Gastrocnemius medialis (tissue), 4 donors: ENCODE measurements at regions not wholly inside any gene's neighbourhood (a gene's known extent, or its start where the extent isn't known, plus 50 kb on each side); places are given as distances from the start of the nearest gene placed in this dataset.
"Not testable (repeated sequence)": the region's sequence is repeated elsewhere in the genome, so short reads cannot be mapped to it uniquely, and the experiment has no call there.

ENCODE experiments used
- ATAC-seq, 2 donors: fragments of 150-250 bp; one replicate each; pipeline ENCODE4 v1.9.1; 2016
- DNase-seq, 2 donors: peaks; one replicate each; pipeline ENCODE4 v3.0.0-alpha.2; 2019
- H3K27ac ChIP-seq, 4 donors: fragments of 200-600 bp; sonication (generic); 1 replicate in 1 of 4; 2 replicates in 3 of 4; pipeline ENCODE4 v1.5.1; 2016 to 2018; ENCODE audit warnings: mild to moderate bottlenecking in 2 of 4, moderate library complexity in 1 of 4
- H3K27me3 ChIP-seq, 3 donors: fragments of 200-600 bp; sonication (generic) in 2 of 3; 1 replicate in 1 of 3; 2 replicates in 2 of 3; pipeline versions ENCODE4 v1.5.1 to v1.6.0; 2016 to 2019; ENCODE audit warnings: mild to moderate bottlenecking in 1 of 3, moderate library complexity in 1 of 3
- H3K36me3 ChIP-seq, 2 donors: fragments of 200-600 bp; sonication (generic) in 1 of 2; one replicate each; pipeline ENCODE4 v1.5.1; 2017 to 2018
- H3K4me1 ChIP-seq, 2 donors: fragments of 200-600 bp; sonication (generic) in 1 of 2; one replicate each; pipeline ENCODE4 v1.5.1; 2016 to 2017; ENCODE audit warnings: mild to moderate bottlenecking in 2 of 2
- H3K4me3 ChIP-seq, 4 donors: fragments of 200-600 bp; sonication (generic) in 3 of 4; 1 replicate in 1 of 4; 2 replicates in 3 of 4; pipeline ENCODE4 v1.5.1; 2016 to 2019; ENCODE audit warnings: mild to moderate bottlenecking in 2 of 4
- H3K9me3 ChIP-seq, 3 donors: fragments of 200-600 bp; sonication (generic) in 2 of 3; 1 replicate in 1 of 3; 2 replicates in 2 of 3; pipeline ENCODE4 v1.5.1; 2016 to 2019
- POLR2A ChIP-seq, 2 donors: fragments of 450-650 bp; IDR thresholded peaks; one replicate each; pipeline ENCODE4 v1.6.1; 2017; ENCODE audit warnings: antibody characterized with exemption in 2 of 2, mild to moderate bottlenecking in 2 of 2, moderate library complexity in 2 of 2
- in situ Hi-C, 4 donors: fragments of 200-750 bp; cut with MboI; loops; one replicate each; pipeline versions ENCODE4 v1.15.0 to v1.8.0; 2017; ENCODE audit warnings: low sequenced_read_pairs in 4 of 4
- intact Hi-C: fragments of 100-400 bp; cut with DNase I; formaldehyde crosslinking; loops from one replicate; pipeline ENCODE4 v1.15.1; 2023; ENCODE audit warnings: low total_unique reads
- TF ChIP-seq, protein P1 (sequence below), 5 experiments: fragments of 450-650 bp in 3 of 5; fragments of 200-600 bp in 2 of 5; sonication (generic) in 2 of 5; IDR thresholded peaks in 4 of 5; conservative IDR thresholded peaks in 1 of 5; 1 replicate in 4 of 5; 2 replicates in 1 of 5; pipeline ENCODE4 v1.5.1; 2016 to 2019; ENCODE audit warnings: antibody characterized with exemption in 5 of 5, mild to moderate bottlenecking in 3 of 5, moderate library complexity in 3 of 5

DNA sequence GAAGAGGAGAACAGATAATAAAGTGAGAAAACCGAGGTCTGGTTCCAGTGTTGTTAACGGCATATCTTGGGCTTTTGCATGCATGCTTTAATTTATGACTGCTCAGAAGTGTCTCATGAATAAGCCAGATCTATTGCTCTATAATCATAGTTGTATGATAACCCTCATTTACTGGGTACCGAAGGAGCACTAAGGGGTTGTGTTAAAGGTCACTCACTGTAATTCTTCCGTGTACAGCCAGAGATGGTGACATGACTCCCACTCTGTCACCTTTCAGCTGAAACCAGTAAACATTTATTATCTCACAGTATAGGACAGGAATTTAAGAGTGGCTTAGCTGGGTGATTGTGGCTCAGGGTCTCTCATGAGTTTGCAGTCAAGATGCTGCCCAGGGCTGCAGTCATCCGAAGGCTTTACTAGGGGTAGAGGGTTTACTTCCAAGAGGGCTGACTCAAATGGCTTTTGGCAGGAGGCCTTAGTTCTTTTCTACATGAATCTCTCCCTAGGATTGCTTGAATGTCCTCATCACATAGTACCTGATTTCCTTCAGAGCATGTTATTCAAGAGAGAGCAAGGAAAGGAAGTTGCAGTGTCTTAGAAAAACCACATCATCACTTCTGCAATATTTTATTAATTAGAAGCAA is 107.0 kb downstream of the NAB1 start:
- Histone ChIP-seq H3K9me3 (no peaks in the 10 kb centered on the region), H3K4me1 (no peaks in the 10 kb centered on the region), H3K27me3 (no peaks in the 10 kb centered on the region), H3K27ac (no peak overlapping the region), H3K4me3 (no peak overlapping the region), H3K36me3 (no peaks in the 10 kb centered on the region)
- TF ChIP-seq POLR2A (IDR thresholded peaks at IDR 0.05): no peak
- TF ChIP-seq, protein P1, sequence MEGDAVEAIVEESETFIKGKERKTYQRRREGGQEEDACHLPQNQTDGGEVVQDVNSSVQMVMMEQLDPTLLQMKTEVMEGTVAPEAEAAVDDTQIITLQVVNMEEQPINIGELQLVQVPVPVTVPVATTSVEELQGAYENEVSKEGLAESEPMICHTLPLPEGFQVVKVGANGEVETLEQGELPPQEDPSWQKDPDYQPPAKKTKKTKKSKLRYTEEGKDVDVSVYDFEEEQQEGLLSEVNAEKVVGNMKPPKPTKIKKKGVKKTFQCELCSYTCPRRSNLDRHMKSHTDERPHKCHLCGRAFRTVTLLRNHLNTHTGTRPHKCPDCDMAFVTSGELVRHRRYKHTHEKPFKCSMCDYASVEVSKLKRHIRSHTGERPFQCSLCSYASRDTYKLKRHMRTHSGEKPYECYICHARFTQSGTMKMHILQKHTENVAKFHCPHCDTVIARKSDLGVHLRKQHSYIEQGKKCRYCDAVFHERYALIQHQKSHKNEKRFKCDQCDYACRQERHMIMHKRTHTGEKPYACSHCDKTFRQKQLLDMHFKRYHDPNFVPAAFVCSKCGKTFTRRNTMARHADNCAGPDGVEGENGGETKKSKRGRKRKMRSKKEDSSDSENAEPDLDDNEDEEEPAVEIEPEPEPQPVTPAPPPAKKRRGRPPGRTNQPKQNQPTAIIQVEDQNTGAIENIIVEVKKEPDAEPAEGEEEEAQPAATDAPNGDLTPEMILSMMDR (IDR thresholded peaks at IDR 0.05 in 4 of 5, conservative IDR thresholded peaks at IDR 0.05 in 1 of 5): no peak
- DNase-seq: no peak
- ATAC-seq: no peak
- intact Hi-C loops: no loop called here
- in situ Hi-C loops: no loop called here

DNA sequence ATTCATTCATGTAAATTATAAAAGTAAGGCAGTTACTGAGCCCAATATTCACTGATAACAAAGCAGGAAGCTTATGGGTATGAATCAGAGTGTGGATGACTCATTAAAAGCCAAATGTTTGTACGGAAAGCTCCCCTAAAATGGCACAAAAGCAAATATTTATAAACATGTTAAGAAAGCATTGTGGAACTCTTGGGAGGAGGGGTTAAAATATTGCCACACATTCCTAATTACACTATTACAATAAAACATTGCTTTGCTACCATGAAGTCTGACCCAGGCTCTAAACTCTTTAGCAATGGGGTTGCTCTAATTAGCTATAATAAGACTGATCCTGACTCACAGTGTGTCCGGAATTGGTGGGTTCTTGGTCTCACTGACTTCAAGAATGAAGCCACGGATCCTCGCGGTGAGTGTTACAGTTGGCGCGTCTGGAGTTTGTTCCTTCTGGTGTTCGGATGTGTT is 110.9 kb downstream of the NAB1 start:
- no peak for ATAC-seq

DNA sequence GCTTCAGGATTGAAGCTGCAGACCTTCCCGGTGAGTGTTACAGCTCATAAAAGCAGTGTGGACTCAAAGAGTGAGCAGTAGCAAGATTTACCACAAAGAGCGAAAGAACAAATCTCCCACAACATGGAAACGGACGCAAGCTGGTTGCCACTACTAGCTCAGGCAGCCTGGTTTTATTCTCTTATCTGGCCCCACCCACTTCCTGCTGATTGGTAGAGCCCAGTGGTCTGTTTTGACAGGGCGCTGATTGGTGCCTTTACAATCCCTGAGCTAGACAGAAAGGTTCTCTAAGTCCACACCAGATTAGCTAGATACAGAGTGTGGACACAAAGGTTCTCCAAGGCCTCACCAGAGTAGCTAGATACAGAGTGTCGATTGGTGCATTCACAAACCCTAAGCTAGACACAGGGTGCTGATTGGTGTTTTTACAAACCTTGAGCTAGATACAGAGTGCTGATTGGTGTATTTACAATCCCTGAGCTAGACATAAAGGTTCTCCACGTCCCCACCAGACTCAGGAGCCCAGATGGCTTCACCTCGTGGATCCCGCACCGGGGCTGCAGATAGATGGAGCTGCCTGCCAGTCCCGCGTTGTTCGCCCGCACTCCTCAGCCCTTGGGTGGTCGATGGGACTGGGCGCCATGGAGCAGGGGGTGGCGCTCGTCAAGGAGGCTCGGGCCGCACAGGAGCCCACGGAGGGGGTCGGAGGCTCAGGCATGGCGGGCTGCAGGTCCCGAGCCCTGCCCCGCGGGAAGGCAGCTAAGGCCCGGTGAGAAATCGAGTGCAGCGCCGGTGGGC is 111.7 kb downstream of the NAB1 start:
- H3K27me3 ChIP-seq, H3K4me3 ChIP-seq, ATAC-seq, H3K36me3 ChIP-seq, H3K4me1 ChIP-seq, H3K9me3 ChIP-seq, H3K27ac ChIP-seq, intact Hi-C loops, in situ Hi-C loops, DNase-seq: not testable (repeated sequence)

More for the DNA sequence above, 110.9 kb downstream of the NAB1 start:
- in situ Hi-C loops: no loop called here
- Histone ChIP-seq H3K9me3 (no peaks in the 10 kb centered on the region), H3K4me3 (no peak overlapping the region), H3K4me1 (no peaks in the 10 kb centered on the region), H3K27me3 (no peaks in the 10 kb centered on the region), H3K27ac (no peak overlapping the region), H3K36me3 (no peaks in the 10 kb centered on the region)
- TF ChIP-seq, protein P1 (IDR thresholded peaks at IDR 0.05 in 4 of 5, conservative IDR thresholded peaks at IDR 0.05 in 1 of 5): no peak
- intact Hi-C loops: no loop called here
- DNase-seq: no peak

DNA sequence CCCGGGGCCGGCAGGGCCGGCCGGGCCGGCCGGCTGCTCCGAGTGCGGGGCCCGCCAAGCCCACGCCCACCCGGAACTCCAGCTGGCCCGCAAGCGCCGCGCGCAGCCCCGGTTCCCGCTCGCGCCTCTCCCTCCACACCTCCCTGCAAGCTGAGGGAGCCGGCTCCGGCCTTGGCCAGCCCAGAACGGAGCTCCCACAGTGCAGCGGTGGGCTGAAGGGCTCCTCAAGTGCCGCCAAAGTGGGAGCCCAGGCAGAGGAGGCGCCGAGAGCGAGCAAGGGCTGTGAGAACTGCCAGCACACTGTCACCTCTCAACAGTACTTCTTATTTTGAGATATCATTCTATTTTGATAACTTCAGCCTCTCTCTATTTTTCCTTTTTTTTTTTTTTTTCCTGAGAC is 112.3 kb downstream of the NAB1 start:
- H3K4me3 ChIP-seq, DNase-seq, ATAC-seq, H3K9me3 ChIP-seq, H3K27me3 ChIP-seq, H3K27ac ChIP-seq, intact Hi-C loops, H3K4me1 ChIP-seq, H3K36me3 ChIP-seq, in situ Hi-C loops: not testable (repeated sequence)

DNA sequence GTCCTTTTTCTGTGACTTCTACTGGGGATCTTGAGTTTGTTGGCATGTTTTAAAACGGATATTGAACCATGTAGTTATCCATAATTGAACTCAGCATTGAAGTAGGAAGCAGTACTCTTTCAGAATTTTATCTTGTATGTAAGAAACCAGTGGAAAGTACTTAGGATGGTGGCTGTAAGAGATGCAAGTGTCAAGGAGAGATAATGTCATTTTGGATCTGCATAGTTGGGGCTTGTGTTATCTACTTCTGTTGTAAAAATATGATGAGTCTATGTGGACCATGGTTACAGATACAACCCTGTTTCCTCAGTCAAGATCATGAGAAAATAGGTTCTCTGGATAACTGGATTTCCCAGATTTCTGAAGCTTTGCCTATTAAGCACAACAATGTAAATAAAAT is 113.7 kb downstream of the NAB1 start:
- no peak for ATAC-seq
- intact Hi-C loops (no loop called here), in situ Hi-C loops (no loop called here)
- TF ChIP-seq, protein P1 (IDR thresholded peaks at IDR 0.05 in 4 of 5, conservative IDR thresholded peaks at IDR 0.05 in 1 of 5): no peak
- no peak for TF ChIP-seq POLR2A (IDR thresholded peaks at IDR 0.05)
- H3K9me3 ChIP-seq: no peaks in the 10 kb centered on the region
- H3K27ac ChIP-seq: no peak overlapping the region
- H3K27me3 ChIP-seq: no peaks in the 10 kb centered on the region
- no peak for DNase-seq
- no peaks in the 10 kb centered on the region for H3K4me1 ChIP-seq
- H3K4me3 ChIP-seq: no peak overlapping the region
- H3K36me3 ChIP-seq: no peaks in the 10 kb centered on the region
